Psoas muscle (tissue), 7 donors: ENCODE measurements at regions not wholly inside any gene's neighbourhood (a gene's known extent, or its start where the extent isn't known, plus 50 kb on each side); places are given as distances from the start of the nearest gene placed in this dataset.
A peak's percentile ranks its signal among the peaks of the same experiment; 100 is the strongest.

Experiments used
- ATAC-seq, 4 donors: fragments of 200-7000 bp; cut with Tn5 transposase; one replicate each; pipeline ENCODE4 v1.9.1; 2020; ENCODE audit warnings: moderate library complexity in 3 of 4, mild to moderate bottlenecking in 2 of 4
- DNase-seq, 2 donors: peaks; one replicate each; pipeline ENCODE4 v3.0.0-alpha.2; 2020
- H3K27ac ChIP-seq: fragments of 200-600 bp; one replicate; pipeline ENCODE4 v1.8.0; 2022
- H3K27me3 ChIP-seq, 3 donors: fragments of 200-600 bp in 1 of 3; one replicate each; pipeline versions ENCODE4 v1.6.1 to v1.8.0; 2013 to 2022; ENCODE audit warnings: low read length in 2 of 3, mild to moderate bottlenecking in 2 of 3, moderate library complexity in 1 of 3; ENCODE audit not compliant: insufficient read depth in 3 of 3
- H3K36me3 ChIP-seq, 2 donors: fragments of 200-600 bp in 1 of 2; one replicate each; pipeline versions ENCODE4 v1.6.1 to v1.8.0; 2013 to 2022; ENCODE audit warnings: low read depth in 1 of 2, mild to moderate bottlenecking in 1 of 2, moderate library complexity in 1 of 2; ENCODE audit not compliant: insufficient read depth in 1 of 2
- H3K4me1 ChIP-seq: fragments of 200-600 bp; one replicate; pipeline ENCODE4 v1.8.0; 2022
- H3K4me3 ChIP-seq: fragments of 200-600 bp; one replicate; pipeline ENCODE4 v1.8.0; 2022; ENCODE audit warnings: mild to moderate bottlenecking
- H3K9me3 ChIP-seq: fragments of 200-600 bp; one replicate; pipeline ENCODE4 v1.8.0; 2022
- WGBS, 3 donors: extraction: QIAGEN DNeasy Blood & Tissue Kit; methylation state at CpG; one replicate each; pipeline versions ENCODE4 v1.1.6 to v1.1.7; 2013; 5-methylcytosine and 5-hydroxymethylcytosine counted together
- intact Hi-C, 2 donors: fragments of 100-400 bp; cut with DNase I; formaldehyde crosslinking; loops; one replicate each; pipeline versions ENCODE4 v1.11.0 to v1.14.2; 2022
- TF ChIP-seq, protein P1 (sequence below): fragments of 200-600 bp; IDR thresholded peaks from one replicate; pipeline ENCODE4 v1.8.0; 2022; ENCODE audit warnings: antibody characterized with exemption
- donor health status: healthy with polysubstance abuse.
- donor health status: DM: no; HTN: no; CAD: no; lungs with moderate emphysema.
- donor health status: Bipolar disorder and iron deficiency.
- donor health status: healthy.
- donor health status: DM: yes; HTN: yes; CAD: no.
- donor health status: DM: no; HTN: no; CAD: no.
- donor health status: DM: yes; HTN: yes; CAD: no.

DNA sequence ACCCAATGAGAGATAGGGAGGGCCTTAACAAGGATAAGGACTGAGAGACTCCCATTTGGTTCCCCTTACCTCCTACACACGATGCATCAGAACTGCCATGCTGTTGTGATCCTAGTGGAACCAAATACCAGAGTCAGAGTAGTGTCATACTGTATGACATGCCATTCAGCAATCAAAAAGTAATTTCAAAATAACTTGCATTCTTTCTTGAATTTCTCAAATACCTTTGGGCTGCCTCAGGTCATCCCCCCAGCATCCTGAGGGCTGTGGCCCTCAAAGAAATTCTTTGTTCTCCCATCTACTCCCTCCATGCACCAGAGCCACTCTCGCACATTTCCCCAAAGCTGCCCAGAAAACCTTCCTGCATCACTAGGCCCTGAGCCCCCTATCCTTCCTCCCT, 68.9 kb upstream of the PPP2R3A start:
- WGBS, 3 donors: 73 to 94% (median 88%) methylated on average over 2 of the region's 2 CpGs
- H3K9me3 ChIP-seq: no peaks in the 10 kb centered on the region
- no peaks in the 10 kb centered on the region for H3K27me3 ChIP-seq
- H3K27ac ChIP-seq: no peak overlapping the region
- no peaks in the 10 kb centered on the region for H3K36me3 ChIP-seq
- no peak overlapping the region for H3K4me3 ChIP-seq
- TF ChIP-seq, protein P1, sequence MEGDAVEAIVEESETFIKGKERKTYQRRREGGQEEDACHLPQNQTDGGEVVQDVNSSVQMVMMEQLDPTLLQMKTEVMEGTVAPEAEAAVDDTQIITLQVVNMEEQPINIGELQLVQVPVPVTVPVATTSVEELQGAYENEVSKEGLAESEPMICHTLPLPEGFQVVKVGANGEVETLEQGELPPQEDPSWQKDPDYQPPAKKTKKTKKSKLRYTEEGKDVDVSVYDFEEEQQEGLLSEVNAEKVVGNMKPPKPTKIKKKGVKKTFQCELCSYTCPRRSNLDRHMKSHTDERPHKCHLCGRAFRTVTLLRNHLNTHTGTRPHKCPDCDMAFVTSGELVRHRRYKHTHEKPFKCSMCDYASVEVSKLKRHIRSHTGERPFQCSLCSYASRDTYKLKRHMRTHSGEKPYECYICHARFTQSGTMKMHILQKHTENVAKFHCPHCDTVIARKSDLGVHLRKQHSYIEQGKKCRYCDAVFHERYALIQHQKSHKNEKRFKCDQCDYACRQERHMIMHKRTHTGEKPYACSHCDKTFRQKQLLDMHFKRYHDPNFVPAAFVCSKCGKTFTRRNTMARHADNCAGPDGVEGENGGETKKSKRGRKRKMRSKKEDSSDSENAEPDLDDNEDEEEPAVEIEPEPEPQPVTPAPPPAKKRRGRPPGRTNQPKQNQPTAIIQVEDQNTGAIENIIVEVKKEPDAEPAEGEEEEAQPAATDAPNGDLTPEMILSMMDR: no peak
- no peak for ATAC-seq
- intact Hi-C loops: loop anchor here in 1 of 2 donors (10.0 kb wide), 1 partner anchor 1292 kb away; no protein-coding TSS in a partner anchor
- no peak for DNase-seq
- H3K4me1 ChIP-seq: no peaks in the 10 kb centered on the region

DNA sequence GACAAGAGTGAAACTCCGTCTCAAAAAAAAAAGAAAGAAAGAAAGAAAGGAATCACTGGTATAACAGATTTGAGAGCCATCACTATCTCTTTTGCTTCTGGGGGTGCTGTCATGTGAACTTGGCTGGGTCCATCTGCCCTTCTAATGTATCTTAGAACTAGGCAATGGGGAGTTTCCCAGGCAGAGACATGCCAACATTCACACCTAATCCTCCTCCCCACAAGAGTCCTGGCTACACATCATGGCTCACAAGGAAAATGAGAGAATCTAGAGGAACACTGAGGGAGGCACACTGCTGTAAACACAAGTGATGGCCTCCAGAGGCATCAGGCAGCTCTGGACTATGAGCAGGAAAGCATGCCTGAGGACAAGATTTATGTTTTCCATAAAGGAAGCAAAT, 67.8 kb upstream of the PPP2R3A start:
- Histone ChIP-seq H3K9me3 (no peaks in the 10 kb centered on the region), H3K36me3 (no peaks in the 10 kb centered on the region), H3K4me1 (no peaks in the 10 kb centered on the region), H3K27me3 (no peaks in the 10 kb centered on the region), H3K4me3 (no peak overlapping the region), H3K27ac (no peak overlapping the region)
- no peak for DNase-seq
- intact Hi-C loops: loop anchor here in 1 of 2 donors (10.0 kb wide), 1 partner anchor 1293 kb away; no protein-coding TSS in a partner anchor
- 83 to 88% (median 88%) methylated on average over 1 of the region's 1 CpG for WGBS, 3 donors
- TF ChIP-seq, protein P1: no peak
- ATAC-seq: no peak

DNA sequence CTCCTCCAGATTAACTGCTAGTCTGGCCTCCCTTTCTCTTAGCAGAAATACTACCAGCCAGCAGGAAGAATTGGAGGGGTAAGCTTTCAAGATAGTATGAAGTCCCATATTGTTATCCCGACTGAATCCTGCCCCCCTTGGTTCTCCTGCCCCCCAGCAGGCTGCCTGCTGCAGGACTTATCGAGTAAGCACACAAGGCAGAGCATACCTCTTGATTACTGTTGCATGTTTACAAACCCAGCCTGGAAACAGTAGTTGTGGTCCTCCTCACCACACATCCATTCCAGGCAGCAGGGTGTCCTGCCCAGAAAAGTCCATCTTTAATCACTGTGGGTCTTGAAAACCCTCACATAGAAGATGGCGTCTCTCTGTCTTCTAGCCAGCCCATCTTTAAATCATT, 66.8 kb upstream of the PPP2R3A start:
- Histone ChIP-seq H3K4me3 (no peak overlapping the region), H3K9me3 (no peaks in the 10 kb centered on the region), H3K4me1 (no peaks in the 10 kb centered on the region), H3K36me3 (no peaks in the 10 kb centered on the region), H3K27ac (no peak overlapping the region), H3K27me3 (no peaks in the 10 kb centered on the region)
- DNase-seq (no peak), ATAC-seq (no peak)
- TF ChIP-seq, protein P1: no peak
- 79 to 85% (median 79%) methylated on average over 3 of the region's 3 CpGs for WGBS, 3 donors
- intact Hi-C loops: loop anchor here in 1 of 2 donors (10.0 kb wide), 1 partner anchor 1294 kb away; no protein-coding TSS in a partner anchor

DNA sequence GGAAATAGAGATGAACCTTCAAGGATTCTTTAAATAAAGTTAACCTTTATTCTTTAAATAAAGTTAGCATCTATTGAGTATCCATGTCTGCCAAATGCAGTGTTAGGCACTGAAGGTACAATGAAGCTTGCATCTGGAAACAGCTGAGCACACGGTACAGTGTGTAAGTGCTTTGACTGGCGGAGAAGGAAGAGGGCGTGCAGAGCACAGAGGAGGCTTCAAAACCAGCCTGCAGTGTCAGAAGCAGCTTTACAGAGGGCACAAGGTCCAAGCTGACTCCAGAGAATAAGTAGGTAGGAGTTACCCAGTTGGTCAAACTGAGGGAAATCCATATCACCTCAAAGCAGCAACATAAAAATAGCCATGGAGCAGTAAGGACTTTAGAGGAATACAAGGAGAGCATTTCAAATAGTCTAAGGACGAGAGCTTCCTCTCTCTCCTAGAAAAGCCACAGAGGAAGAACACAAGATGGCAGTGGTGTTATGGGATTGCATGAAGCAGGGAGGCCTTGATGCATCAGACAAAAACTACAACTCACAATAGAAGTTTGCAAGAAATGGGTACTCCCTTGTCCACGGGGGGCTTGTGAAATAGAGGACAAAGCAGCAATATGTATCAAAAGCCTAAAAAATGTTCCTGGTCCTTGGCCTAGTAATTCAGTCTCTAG, 60.3 kb upstream of the PPP2R3A start:
- Histone ChIP-seq H3K27ac (no peak overlapping the region), H3K4me3 (no peak overlapping the region), H3K27me3 (no peaks in the 10 kb centered on the region), H3K9me3 (no peaks in the 10 kb centered on the region), H3K36me3 (no peaks in the 10 kb centered on the region), H3K4me1 (no peaks in the 10 kb centered on the region)
- peak in 3 of 4 donors; percentile 60 to 84 (median 66) for ATAC-seq
- DNase-seq: no peak
- TF ChIP-seq, protein P1: peak; percentile 40
- intact Hi-C loops: no loop called here
- 56 to 62% (median 56%) methylated on average over 5 of the region's 5 CpGs for WGBS, 3 donors
